ENCODE measurements at regions not wholly inside any gene's neighbourhood (a gene's known extent, or its start where the extent isn't known, plus 50 kb on each side); places are given as distances from the start of the nearest gene placed in this dataset.

- TF ChIP-seq, protein P1, sequence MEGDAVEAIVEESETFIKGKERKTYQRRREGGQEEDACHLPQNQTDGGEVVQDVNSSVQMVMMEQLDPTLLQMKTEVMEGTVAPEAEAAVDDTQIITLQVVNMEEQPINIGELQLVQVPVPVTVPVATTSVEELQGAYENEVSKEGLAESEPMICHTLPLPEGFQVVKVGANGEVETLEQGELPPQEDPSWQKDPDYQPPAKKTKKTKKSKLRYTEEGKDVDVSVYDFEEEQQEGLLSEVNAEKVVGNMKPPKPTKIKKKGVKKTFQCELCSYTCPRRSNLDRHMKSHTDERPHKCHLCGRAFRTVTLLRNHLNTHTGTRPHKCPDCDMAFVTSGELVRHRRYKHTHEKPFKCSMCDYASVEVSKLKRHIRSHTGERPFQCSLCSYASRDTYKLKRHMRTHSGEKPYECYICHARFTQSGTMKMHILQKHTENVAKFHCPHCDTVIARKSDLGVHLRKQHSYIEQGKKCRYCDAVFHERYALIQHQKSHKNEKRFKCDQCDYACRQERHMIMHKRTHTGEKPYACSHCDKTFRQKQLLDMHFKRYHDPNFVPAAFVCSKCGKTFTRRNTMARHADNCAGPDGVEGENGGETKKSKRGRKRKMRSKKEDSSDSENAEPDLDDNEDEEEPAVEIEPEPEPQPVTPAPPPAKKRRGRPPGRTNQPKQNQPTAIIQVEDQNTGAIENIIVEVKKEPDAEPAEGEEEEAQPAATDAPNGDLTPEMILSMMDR (IDR thresholded peaks at IDR 0.05): no peak
- TF ChIP-seq POLR2AphosphoS5 (IDR thresholded peaks at IDR 0.05) (no peak), EP300 (IDR thresholded peaks at IDR 0.05) (no peak), POLR2A (IDR thresholded peaks at IDR 0.05) (no peak)
Measured at GRCh38 chr2:136221026-136221425, 103.1 kb upstream of the CXCR4 start.
